ENCODE measurements at regions not wholly inside any gene's neighbourhood (a gene's known extent, or its start where the extent isn't known, plus 50 kb on each side); places are given as distances from the start of the nearest gene placed in this dataset.

DNA sequence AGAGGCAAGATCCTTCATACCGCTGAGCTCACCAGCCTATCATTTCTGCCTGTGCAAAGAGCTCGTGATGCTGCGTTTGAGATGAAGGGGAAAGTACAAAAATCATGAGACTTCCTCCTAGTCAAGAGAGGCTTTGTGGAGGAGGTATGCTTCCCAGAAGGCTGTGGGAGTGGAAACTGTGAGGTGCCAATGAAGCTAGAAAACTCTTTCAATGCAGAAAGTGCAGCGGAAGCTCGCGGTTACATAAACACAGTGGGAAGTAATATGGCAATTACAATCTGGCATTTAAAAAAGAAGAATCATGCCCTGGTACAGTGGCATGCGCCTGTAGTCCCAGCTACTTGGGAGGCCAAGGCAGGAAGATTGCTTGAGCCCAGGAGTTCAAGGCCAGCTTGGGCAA is 134.8 kb downstream of the EHF start:
- TF ChIP-seq, protein P1, sequence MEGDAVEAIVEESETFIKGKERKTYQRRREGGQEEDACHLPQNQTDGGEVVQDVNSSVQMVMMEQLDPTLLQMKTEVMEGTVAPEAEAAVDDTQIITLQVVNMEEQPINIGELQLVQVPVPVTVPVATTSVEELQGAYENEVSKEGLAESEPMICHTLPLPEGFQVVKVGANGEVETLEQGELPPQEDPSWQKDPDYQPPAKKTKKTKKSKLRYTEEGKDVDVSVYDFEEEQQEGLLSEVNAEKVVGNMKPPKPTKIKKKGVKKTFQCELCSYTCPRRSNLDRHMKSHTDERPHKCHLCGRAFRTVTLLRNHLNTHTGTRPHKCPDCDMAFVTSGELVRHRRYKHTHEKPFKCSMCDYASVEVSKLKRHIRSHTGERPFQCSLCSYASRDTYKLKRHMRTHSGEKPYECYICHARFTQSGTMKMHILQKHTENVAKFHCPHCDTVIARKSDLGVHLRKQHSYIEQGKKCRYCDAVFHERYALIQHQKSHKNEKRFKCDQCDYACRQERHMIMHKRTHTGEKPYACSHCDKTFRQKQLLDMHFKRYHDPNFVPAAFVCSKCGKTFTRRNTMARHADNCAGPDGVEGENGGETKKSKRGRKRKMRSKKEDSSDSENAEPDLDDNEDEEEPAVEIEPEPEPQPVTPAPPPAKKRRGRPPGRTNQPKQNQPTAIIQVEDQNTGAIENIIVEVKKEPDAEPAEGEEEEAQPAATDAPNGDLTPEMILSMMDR (IDR thresholded peaks at IDR 0.05), result no peak
- no peak for TF ChIP-seq POLR2A (IDR thresholded peaks at IDR 0.05)
- TF ChIP-seq POLR2AphosphoS5 (IDR thresholded peaks at IDR 0.05), result no peak

All from prostate gland (tissue), 2 donors.